Kidney glomerular epithelial cell (primary cell): ENCODE measurements at regions not wholly inside any gene's neighbourhood (a gene's known extent, or its start where the extent isn't known, plus 50 kb on each side); places are given as distances from the start of the nearest gene placed in this dataset.

ENCODE experiments used
- DNase-seq: peaks from one replicate; lab custom pipeline; 2025; lab: John Stamatoyannopoulos, UW

DNA sequence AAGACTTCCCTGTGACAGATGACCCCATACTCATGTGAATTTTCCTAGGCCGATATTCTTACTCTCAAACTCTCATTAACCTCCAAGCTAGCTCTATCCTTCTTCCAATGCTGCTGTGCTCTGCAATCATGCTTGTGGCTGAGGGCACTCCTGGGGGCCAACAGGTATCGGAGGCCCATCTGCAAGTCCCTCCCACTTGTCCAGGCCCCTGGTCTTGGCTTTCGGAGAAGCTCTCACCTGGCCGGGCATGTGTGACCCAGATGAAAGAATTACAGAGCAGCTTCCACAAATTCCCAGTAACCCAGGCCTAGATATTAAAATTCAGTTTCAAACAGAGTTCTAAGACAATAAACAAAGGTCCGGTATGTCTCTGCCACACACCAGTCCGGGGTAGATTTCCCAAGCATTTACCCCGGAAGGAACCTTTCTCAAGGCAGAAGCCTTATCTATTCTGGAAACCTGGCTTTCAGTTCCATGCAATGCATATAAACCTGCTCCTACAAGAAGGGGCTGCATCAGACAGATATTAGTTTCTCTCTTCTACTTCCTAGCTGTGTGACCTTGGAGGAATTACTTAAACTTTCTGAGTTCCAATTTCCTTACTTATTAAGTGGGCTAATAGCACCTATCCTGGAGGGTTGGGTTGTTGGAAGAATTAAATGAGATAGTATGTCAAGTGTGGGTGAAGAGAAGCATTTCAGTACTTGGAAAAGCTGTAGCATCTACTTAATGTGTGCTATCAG lies 270.8 kb downstream of the PTTG2 start:
- no peak for DNase-seq

DNA sequence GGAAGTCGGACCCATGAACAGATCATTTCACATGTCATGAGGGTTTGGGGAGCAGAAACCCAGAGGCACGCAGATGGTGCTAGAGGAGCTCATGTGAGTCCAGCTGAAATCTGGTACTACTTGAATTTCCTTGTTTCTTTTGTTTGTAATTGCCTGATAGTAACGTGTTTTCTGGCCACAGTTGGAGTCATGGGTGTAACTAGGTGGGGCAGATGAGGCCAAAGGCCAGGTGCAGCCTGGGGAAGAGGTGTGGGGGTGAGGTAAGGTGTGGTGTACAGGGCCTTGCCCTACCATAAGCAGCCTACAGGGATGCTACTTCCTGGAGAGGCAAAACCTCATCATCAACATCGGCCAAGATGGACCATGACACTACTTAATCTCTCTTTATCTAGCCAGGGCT lies 271.4 kb downstream of the PTTG2 start:
- no peak for DNase-seq

DNA sequence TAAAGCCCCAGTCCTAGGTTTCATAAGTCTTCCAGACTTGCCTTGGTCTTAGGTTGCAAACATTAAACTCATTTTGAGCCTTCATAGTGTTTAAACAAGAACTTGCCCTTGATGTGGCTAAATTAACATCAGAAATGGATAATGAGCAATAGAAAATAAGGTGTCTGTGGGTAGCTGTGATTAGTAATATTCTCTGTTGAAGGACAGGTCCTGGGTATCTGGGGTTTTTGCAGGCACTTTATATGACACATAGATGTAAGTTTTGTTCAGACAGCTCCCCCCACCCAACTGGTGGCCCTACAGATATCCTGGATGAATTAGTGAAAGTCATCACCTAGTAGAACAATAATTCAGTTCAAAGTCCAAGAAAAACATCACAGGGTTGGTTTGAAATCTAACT lies 272.5 kb downstream of the PTTG2 start:
- DNase-seq: no peak

DNA sequence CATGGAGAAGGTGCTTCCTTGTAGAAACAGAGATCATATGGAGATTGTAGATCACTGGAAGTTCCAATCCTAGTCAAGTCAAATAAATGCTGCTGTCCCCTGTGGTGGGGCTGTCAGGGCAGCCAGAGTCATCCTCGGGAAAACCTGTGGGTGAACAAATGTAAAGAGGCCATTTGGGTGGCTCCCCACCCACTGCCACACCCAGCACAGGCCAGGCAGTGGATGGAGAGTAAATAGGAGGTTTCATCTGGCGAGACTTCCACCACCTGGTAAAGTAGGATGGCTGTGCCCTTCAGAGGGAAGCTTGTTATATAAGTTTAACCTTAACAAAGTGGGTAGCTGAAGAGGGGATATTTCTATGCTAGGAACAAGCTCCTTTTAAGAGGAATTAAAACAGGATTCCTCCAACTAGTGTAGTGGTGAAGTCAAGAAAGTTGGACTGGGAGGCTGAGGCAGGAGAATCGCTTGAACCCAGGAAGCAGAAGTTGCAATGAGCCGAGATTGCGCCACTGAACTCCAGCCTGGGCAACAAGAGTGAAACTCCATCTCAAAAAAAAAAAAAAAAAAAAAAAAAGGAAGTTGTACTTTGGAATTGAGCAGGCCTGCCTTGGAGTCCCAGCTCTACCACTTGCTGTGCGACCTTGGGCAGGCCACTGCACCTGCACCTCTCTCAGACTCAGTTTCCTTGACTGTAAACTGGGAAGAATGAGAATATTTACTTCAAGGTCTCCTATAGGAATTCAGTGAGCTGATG lies 273.7 kb downstream of the PTTG2 start:
- DNase-seq: no peak

DNA sequence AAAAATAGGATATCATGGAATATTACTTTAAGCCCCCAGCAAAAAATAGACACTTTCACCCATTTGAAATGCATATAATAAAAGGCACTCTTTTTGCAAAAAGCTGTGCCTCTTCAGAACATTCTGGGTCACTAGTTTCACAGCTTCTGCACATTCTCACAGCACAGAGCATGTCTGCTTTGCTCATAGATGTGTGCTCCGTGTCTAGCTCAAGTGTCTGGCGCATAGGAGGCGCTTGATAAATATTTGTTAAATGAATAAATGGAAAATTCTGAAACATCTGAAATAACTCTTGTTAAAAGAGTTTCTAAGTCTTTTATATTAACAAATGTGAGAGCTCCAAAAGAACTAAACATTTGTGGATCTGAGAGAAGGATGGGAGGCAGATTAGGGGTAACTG lies 275.2 kb downstream of the PTTG2 start:
- DNase-seq: no peak

DNA sequence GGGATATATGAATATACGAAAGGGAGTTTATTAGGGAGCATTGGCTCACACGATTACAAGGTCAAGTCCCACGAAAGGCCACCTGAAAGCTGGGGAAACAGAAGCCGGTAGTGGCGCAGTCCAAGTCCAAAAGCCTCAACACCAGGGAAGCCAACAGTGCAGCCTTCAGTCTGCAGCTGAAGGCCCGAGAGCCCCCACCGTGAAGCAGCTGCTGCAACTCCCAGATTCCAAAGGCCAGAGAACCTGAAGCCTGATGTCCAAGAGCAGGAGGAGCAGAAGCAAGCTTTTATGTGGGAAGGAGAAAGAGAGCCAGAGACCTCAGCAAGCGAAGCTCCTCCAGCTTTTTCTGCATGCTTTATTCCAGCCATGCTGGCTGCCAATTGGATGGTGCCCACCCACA lies 275.8 kb downstream of the PTTG2 start:
- DNase-seq: no peak

DNA sequence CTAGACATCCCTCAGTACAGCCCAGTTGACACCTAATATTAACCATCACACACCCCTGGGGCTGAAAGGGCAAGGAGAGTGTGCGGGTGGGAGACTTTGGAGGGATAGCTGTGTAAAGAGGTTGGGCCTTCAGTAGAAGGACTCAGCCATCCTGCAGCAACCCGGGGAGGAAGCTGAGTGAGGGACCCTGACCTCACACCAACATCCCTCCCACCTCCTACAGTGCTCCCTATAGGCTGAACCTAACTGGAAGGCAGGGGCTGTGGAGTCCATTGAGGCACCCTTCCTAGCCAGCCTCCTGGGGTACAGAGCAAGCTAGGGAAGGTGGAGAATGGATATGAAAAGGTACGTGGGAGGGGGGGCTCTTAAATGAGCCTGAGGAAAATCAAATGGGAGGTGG lies 276.3 kb downstream of the PTTG2 start:
- no peak for DNase-seq

DNA sequence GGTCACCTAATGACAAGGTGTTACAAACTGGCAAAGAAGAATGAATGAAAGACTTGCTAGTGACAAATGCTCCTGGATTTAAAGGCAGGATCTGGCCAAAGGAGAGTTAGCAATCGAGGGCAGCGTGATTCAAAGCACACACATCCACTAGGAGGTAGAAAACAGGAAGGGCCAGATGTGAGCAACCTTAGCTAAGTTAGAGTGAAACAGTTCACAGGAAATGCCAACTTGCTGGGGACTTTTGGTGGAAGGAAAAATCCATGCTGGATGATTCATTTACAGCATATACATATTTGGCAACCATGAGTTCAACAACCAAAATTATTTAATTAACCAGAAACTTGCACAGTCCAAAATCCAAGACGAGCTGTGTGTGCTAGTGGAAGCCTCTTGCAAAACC lies 276.9 kb downstream of the PTTG2 start:
- DNase-seq: no peak

DNA sequence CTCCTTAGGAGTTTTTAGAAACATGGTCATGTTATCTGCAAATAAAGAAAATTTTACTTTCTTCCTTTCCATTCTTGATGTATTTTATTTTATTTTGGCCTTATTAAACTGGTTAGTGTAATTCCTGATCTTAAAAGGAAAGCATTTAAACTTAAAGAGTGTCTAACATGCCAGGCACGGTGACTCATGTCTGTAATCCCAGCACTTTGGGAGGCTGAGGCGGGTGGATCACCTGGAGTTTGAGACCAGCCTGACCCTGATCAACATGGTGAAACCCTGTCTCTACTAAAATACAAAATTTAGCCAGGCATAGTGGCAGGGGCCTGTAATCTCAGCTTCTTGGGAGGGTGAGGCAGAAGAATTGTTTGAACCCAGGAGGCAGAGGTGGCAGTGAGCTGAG lies 281.3 kb downstream of the PTTG2 start:
- DNase-seq: no peak

DNA sequence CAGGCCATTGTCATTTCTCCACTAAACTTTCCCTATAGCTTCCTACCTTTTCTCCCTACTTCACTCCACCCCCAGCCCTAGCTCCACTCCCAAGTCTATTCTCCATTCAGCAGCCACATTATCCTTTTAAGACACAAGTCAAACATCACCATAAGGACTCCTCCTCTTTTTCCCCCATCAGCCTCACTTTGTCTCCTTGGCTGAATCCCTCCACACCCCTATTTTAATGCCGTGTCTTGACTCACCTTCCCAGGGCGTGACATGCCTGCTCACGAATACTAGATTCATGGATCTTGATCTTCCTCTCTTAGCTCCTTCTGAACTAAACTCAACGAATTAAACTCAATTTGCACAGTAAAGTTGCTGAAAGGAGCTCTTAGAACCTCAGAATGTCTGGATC lies 281.9 kb downstream of the PTTG2 start:
- DNase-seq: no peak

DNA sequence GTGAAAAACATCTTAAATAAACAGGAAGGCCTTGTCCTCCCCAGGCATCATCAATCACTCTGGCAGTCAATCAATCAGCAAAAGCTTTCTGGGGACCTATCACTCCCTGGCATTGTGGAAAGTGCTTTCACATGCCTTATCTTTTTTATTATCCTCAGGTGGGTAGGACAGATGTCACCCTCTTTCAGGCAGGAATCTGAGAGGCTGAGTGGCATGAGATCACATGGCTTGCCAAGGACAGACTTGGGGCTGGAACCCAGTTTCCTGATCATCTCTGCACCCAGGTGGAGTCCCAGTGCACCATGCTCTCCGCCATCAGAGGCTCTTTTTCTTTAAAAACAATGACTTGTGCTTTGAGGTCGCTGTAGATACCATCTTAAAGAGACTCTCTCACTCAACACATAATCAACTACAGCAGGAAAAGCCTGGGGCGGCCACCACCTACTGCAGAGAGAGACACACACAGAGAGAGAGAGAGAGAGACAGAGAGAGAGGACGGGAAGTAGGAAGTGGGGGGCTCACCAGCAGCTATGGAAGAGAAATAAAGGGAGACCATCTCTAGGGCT lies 282.7 kb downstream of the PTTG2 start:
- no peak for DNase-seq

DNA sequence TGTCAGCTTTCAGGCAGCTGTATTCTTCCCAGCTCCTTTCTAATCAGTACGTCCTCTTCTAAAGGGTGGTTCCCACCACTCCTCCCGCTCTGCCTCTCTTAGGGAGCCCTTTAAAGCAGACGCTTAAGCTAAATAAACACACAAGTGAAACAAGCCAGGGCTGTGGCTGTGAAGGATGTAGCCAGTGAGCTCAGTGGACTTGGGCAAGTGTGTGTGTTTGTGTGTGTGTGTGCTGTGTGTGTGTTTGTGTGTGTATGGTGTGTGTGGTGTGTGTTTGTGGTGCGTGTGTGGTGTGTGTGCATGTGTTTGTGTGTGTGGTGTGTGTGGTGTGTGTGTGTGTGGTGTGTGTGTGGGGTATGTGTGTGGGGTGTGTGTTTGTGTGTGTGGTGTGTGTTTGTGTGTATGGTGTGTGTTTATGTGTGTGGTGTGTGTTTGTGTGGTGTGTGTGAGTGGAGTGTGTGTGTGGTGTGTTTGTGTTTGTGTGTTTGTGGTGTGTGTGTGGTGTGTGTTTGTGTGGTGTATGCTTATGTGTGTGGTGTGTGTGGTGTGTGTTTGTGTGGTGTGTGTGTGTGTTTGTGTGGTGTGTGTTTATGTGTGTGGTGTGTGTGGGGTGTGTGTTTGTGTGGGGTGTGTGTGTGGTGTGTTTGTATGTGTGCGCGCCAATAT lies 283.3 kb downstream of the PTTG2 start:
- DNase-seq: no peak

DNA sequence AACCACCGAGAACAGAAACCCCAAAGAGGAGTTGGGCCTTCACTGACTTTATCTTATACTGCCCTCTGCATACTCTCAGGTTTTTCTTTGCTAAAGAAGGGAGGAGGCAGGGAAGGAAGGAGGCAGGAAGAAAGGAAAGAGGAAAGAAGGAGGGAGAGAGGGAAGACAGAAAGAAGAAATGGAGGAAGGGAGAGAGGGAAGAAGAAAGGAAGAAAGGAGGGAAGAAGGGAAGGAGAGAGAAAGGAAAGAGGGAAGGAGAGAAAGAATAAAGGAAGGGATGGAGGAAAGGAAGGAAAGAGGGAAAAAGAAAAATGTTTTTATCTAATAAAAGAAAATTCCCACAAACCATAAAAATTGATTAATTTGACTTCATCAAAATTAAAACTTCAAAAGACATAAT lies 294.6 kb downstream of the PTTG2 start:
- no peak for DNase-seq

DNA sequence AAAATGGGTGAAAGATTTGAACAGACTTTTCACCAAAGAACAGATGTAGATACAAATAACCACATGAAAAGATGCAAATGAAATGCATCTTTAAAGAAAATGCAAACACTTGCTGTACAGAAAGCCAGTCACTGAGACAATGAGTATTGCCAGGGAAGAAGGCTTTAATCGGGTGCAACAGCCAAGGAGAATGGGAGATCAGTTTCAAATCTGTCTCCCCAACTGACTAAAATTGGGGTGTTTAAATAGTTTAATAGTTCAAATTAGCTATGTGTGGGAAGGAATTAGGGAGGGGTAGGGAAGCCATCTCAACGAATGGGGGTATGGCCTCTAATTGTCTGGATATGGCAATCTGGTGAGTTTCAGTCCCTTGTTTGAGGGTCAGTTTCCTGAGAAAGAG lies 295.4 kb downstream of the PTTG2 start:
- DNase-seq: no peak

DNA sequence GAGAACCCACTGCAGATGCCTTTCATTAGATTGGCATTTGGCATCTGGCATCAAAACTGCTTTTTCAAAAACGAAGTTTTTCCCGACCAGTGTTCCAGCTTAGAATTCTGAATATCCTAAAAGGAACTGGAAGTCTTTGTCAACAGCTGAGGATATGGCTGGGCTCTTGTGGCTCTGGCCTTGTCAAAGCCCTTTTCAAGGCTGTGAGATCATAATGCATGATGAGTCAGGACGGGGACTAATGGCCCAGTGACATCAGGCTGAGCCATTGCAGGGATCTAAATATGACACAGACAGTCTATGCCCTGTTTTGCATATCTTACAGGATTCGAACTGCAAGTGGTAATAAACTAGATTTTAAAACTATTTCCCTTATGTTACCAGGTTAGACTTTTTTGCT lies 306.4 kb downstream of the PTTG2 start:
- peak; percentile 13 for DNase-seq

DNA sequence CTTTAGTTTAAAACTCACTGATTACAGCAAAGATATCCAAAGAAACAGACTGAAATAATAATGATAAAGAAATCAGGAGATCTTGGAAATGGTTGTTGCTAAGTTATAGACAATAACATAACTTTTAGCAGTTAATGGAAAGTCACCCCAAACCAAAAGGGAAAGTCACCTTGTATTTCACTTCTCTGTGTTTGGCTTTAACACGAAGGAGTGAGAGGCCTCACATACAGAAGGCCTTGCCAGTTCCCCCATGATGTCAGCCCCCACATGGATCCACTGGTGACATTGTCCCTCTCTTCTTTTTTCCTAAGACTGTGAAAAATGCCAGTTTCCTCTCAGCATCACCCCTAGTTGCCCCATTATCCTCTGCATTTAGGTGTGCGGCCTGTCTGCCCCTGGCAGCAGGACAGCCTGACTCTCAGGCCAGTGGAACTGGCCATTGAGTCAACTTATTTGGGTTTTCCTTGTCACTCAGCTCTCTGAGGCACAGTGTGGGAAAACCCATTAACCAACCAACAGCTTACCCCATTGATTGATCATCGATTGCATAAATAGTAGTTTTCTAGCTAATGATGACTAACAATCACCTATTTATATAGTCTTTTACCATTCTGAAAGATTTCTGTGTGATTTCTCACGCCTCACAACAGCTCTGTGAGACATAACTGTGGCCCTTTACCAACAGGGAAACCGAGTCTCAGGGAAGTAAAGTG lies 308.1 kb downstream of the PTTG2 start:
- DNase-seq: no peak

DNA sequence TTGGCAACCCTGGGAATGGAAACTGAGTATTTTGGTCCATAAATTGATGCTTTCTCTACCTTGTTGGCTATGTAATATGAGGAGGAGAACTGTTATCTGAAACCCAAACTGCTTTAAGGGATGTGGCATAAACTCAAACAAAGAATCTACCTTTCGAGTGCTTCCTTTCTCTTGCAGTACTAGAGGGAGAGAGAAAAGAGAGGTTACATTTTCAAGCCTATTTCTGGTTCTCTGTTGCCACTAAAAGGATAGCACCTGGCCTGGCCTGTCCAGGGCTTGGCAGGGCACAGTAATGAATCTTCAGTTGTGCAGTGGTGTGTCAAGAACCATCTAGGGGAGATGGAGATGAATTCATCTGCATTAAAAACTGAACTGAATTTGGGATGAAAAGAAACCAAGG lies 308.6 kb downstream of the PTTG2 start:
- DNase-seq: no peak

DNA sequence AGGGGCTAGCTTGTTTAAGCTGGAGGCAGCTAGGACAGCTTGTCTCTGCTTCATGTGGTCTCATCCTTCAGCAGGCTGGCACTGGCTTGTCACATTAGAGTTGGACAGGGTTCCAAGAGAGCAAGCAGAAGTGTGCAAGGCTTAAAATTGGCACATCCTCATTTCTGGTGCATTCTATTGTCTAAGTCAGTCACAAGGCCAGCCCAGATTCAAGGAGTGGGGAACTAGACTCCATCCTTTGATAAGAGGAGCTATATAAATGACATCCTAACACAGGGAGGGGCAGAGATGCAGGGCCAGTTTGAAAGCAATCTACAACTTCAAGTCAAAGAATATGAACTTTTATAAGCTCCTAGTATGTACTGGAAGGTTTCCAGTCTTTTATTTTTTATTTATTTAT lies 313.2 kb downstream of the PTTG2 start:
- no peak for DNase-seq

DNA sequence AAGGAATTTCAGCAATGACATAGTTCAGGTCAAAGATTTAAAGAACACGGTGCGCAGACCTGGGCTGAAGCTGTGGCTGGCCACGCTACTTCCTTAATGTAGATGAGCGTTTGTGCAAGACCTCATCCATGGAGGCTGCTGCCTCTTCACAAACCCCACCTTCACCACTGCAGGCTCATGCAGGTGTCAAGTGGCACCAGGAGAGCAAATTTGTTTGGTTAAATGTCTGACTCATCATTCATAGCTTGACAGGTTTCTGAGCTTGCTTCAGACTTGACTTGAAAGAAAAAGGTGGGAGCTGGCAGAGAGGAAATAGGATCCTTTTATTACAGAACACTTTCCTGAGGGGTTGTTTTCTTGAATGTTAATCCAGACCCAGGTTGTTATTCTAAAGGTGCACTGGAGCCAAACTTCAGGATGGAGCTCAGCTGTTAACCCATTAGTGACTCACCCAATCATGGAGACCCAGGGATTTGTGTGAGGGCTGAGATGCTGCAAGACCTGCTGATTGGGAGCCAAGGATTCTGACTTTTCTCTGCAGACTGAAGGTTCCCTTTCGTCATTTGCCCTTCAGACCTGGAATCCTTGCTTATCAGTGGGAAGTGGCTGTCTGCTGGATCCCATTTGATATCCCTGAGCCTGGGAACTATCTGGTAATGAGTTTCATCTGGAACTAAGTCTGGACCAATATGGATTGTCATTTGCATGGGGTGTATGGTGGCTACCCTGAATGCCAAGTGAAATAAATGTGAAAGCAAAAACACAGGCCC lies 315.3 kb downstream of the PTTG2 start:
- peak; percentile 47 for DNase-seq

DNA sequence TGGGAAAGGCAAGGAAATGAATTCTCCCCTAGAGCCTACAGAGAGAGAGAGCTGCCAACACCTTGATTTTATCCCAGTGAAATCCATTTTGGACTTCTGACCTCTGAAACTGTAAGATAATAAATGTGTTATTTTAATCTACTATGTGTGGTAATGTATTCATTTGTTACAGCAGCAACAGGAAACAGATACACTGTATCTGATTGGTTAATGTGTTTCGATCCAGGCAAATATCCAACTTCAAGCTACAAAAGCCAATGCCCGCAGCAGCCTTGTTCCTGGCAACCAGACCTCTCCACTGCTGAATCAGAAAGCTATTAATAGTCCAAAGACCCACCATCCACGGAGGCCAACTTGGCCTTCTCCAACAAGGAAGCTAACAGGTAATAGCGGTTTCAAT lies 318.1 kb downstream of the PTTG2 start:
- no peak for DNase-seq

DNA sequence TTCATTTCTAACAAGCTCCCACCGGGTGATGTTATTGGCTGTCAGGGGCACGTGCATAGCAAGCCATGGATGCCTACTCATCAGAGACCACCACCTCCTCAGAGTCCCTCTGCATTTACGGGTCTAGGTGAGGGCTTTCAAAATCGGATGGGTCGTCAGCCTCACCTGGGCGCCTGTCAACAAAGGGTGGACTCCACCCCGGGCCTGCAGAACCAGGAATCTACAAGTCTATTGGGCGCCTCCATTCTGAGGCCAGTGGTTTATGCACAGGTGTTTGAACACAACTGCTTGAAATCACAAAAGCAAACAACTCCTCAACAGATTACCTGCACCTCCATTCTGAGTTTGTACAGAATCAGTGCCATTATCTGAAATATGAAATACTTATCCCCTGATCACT lies 318.9 kb downstream of the PTTG2 start:
- no peak for DNase-seq
